ENCODE measurements at regions not wholly inside any gene's neighbourhood (a gene's known extent, or its start where the extent isn't known, plus 50 kb on each side); places are given as distances from the start of the nearest gene placed in this dataset.

- DNase-seq (ENCODE audit: low spot score), result no peak
Measured at GRCh38 chr12:125271892-125272291, 206.7 kb downstream of the AACS start.

GRCh38 chr12:125272383-125272933 lies 207.2 kb downstream of the AACS start:
- DNase-seq (ENCODE audit: low spot score), result no peak

- DNase-seq (ENCODE audit: low spot score), result no peak
Measured at GRCh38 chr12:125276567-125276966, 211.3 kb downstream of the AACS start.

GRCh38 chr12:125280482-125281377 lies 215.5 kb downstream of the AACS start:
- no peak for DNase-seq (ENCODE audit: low spot score)

GRCh38 chr12:125282921-125283320 lies 217.7 kb downstream of the AACS start:
- DNase-seq (ENCODE audit: low spot score), result no peak

- DNase-seq (ENCODE audit: low spot score), result no peak
Measured at GRCh38 chr12:125283521-125283920, 218.3 kb downstream of the AACS start.

- DNase-seq (ENCODE audit: low spot score), result no peak
Measured at GRCh38 chr12:125284087-125284486, 218.9 kb downstream of the AACS start.

GRCh38 chr12:125284945-125285685 lies 219.9 kb downstream of the AACS start:
- peak; percentile 27 for DNase-seq (ENCODE audit: low spot score)

GRCh38 chr12:125286005-125286727 lies 220.9 kb downstream of the AACS start:
- DNase-seq (ENCODE audit: low spot score), result no peak

- DNase-seq (ENCODE audit: low spot score), result no peak
Measured at GRCh38 chr12:125287155-125287847, 222.1 kb downstream of the AACS start.

- no peak for DNase-seq (ENCODE audit: low spot score)
Measured at GRCh38 chr12:125288931-125289928, 224.0 kb downstream of the AACS start.

- no peak for DNase-seq (ENCODE audit: low spot score)
Measured at GRCh38 chr12:125289970-125290369, 224.7 kb downstream of the AACS start.

GRCh38 chr12:125292700-125293099 lies 227.5 kb downstream of the AACS start:
- DNase-seq (ENCODE audit: low spot score), result no peak

- no peak for DNase-seq (ENCODE audit: low spot score)
Measured at GRCh38 chr12:125295550-125295949, 230.3 kb downstream of the AACS start.

- DNase-seq (ENCODE audit: low spot score), result no peak
Measured at GRCh38 chr12:125296701-125297100, 231.5 kb downstream of the AACS start.

GRCh38 chr12:125299840-125300239 lies 234.6 kb downstream of the AACS start:
- no peak for DNase-seq (ENCODE audit: low spot score)

GRCh38 chr12:125300249-125300648 lies 235.0 kb downstream of the AACS start:
- no peak for DNase-seq (ENCODE audit: low spot score)

- no peak for DNase-seq (ENCODE audit: low spot score)
Measured at GRCh38 chr12:125303337-125303736, 238.1 kb downstream of the AACS start.

- DNase-seq (ENCODE audit: low spot score), result no peak
Measured at GRCh38 chr12:125304029-125304428, 238.8 kb downstream of the AACS start.

- DNase-seq (ENCODE audit: low spot score), result no peak
Measured at GRCh38 chr12:125305231-125305630, 240.0 kb downstream of the AACS start.
